Thoracic aorta (tissue), 2 donors: ENCODE measurements at regions not wholly inside any gene's neighbourhood (a gene's known extent, or its start where the extent isn't known, plus 50 kb on each side); places are given as distances from the start of the nearest gene placed in this dataset.

Source experiments
- ATAC-seq: fragments of 150-250 bp; one replicate; pipeline ENCODE4 v1.8.0; 2017; ENCODE audit warnings: low read depth; ENCODE audit not compliant: insufficient number of reproducible peaks, low FRiP score
- DNase-seq: peaks from one replicate; pipeline ENCODE4 v3.0.0-alpha.2; 2020; ENCODE audit warnings: low spot score
- H3K27ac ChIP-seq, 2 donors: fragments of 200-600 bp; sonication (generic); 1 replicate in 1 of 2; 2 replicates in 1 of 2; pipeline ENCODE4 v1.5.1; 2016; ENCODE audit warnings: mild to moderate bottlenecking in 2 of 2, moderate library complexity in 2 of 2
- H3K27me3 ChIP-seq: fragments of 200-600 bp; sonication (generic); replicated peaks from 2 replicates; pipeline ENCODE4 v1.6.0; 2016; ENCODE audit warnings: mild to moderate bottlenecking; ENCODE audit not compliant: insufficient read depth
- H3K36me3 ChIP-seq: fragments of 200-600 bp; sonication (generic); one replicate; pipeline ENCODE4 v1.5.1; 2016
- H3K4me1 ChIP-seq, 2 donors: fragments of 200-600 bp; sonication (generic); 1 replicate in 1 of 2; 2 replicates in 1 of 2; pipeline versions ENCODE4 v1.5.1 to v1.6.0; 2016; ENCODE audit warnings: low read depth in 2 of 2, mild to moderate bottlenecking in 1 of 2; ENCODE audit not compliant: control insufficient read depth in 1 of 2
- H3K4me3 ChIP-seq: fragments of 200-600 bp; sonication (generic); 2 replicates; pipeline ENCODE4 v1.5.1; 2016; ENCODE audit warnings: mild to moderate bottlenecking
- H3K9me3 ChIP-seq: fragments of 200-600 bp; sonication (generic); 2 replicates; pipeline ENCODE4 v1.5.1; 2016
- TF ChIP-seq, protein P1 (sequence below): fragments of 200-600 bp; sonication (generic); IDR thresholded peaks from one replicate; pipeline ENCODE4 v1.5.1; 2019; ENCODE audit warnings: antibody characterized with exemption

DNA sequence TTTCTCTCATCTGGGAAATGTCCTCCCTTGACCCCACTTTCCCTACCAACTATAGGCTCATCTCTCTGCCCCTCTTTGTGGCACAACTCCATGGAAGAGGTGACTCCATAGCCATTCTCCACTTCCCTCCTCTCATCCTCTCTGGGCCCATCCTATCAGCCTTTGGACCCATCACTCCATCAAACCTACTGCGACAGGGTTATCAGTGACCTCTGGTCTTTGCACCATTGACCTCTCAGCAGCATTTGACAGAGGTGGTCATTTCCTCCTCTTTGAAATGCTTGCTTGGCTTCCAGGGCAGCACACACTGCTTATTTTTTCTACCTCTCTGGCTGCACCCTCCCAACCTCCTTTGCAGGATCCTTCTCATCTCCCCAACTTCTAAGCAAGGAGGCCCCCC is 113.1 kb upstream of the SLC25A36 start:
- Histone ChIP-seq H3K4me3 (no peak overlapping the region), H3K27ac (no peak overlapping the region), H3K4me1 (no peaks in the 10 kb centered on the region), H3K27me3 (no peaks in the 10 kb centered on the region), H3K36me3 (no peaks in the 10 kb centered on the region), H3K9me3 (no peaks in the 10 kb centered on the region)
- TF ChIP-seq, protein P1, sequence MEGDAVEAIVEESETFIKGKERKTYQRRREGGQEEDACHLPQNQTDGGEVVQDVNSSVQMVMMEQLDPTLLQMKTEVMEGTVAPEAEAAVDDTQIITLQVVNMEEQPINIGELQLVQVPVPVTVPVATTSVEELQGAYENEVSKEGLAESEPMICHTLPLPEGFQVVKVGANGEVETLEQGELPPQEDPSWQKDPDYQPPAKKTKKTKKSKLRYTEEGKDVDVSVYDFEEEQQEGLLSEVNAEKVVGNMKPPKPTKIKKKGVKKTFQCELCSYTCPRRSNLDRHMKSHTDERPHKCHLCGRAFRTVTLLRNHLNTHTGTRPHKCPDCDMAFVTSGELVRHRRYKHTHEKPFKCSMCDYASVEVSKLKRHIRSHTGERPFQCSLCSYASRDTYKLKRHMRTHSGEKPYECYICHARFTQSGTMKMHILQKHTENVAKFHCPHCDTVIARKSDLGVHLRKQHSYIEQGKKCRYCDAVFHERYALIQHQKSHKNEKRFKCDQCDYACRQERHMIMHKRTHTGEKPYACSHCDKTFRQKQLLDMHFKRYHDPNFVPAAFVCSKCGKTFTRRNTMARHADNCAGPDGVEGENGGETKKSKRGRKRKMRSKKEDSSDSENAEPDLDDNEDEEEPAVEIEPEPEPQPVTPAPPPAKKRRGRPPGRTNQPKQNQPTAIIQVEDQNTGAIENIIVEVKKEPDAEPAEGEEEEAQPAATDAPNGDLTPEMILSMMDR, result no peak
- DNase-seq (no peak), ATAC-seq (no peak)

DNA sequence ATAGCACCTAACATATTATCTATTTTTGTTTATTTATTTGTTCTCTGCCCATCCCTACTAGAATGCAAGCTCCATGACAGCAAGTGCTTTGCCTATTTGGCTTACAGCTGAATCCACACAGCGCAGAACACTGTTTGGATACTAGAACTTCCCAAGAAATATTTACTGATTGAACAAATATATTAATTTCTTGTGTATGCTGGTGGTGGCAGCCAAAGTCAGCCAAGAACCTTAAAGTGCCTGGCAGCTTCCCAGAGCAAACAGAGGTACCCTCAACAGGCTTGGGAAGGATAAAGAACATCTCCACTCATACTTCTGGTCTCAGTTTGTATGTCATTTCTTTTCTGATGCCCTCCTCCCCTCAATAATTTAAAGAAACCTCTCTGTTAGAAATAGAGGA is 111.8 kb upstream of the SLC25A36 start:
- DNase-seq, result no peak
- no peaks in the 10 kb centered on the region for H3K27me3 ChIP-seq
- no peak for ATAC-seq
- no peaks in the 10 kb centered on the region for H3K9me3 ChIP-seq
- H3K4me1 ChIP-seq, result no peaks in the 10 kb centered on the region
- TF ChIP-seq, protein P1, result no peak
- no peaks in the 10 kb centered on the region for H3K36me3 ChIP-seq
- no peak overlapping the region for H3K4me3 ChIP-seq
- H3K27ac ChIP-seq, result no peak overlapping the region

DNA sequence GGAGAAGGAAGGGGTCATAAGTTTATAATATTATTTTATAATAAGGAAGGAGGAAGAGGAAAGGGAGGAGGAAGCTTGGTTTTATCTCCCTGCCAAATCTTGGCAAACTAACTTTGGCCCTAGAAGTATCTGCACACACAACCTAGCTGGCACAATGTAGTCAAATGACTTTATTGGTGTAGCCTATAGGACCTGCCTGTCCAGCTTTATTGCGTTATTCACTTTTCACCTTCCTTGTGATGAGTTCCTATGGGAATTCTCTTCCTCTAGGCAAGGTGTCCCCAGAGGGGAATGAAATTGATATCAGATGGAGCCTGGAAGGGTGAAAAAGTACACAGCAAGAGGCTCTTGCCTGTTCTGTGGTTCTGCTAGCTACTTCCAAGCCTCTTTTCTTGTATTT is 111.2 kb upstream of the SLC25A36 start:
- ATAC-seq, result no peak
- H3K27me3 ChIP-seq, result no peaks in the 10 kb centered on the region
- TF ChIP-seq, protein P1, result no peak

DNA sequence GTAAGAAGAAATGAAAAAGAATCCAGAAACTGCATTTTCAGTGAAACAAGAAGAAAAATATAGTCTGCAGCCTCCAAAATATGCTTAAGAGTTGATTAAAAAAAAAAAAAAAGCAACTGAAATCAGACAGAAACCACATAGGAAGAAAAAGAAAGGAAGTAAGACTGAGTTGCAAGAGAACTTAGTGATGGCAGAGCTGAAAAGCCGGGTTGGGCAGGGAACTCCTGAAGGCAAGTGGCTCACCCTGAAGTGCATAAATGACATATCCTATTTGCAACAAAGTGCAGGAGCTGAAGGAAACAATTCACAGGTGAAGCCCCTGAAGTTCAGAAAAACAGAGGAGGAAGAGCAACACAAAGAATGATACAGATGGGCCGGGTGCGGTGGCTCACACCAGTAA is 108.8 kb upstream of the SLC25A36 start:
- Histone ChIP-seq H3K36me3 (no peaks in the 10 kb centered on the region), H3K27ac (no peak overlapping the region), H3K4me3 (no peak overlapping the region), H3K4me1 (no peaks in the 10 kb centered on the region), H3K9me3 (no peaks in the 10 kb centered on the region), H3K27me3 (no peaks in the 10 kb centered on the region)
- no peak for DNase-seq
- TF ChIP-seq, protein P1, result no peak
- no peak for ATAC-seq

More for the DNA sequence above, 111.2 kb upstream of the SLC25A36 start:
- no peaks in the 10 kb centered on the region for H3K36me3 ChIP-seq
- H3K27ac ChIP-seq, result no peak overlapping the region
- no peak for DNase-seq
- no peak overlapping the region for H3K4me3 ChIP-seq
- no peaks in the 10 kb centered on the region for H3K4me1 ChIP-seq
- no peaks in the 10 kb centered on the region for H3K9me3 ChIP-seq

DNA sequence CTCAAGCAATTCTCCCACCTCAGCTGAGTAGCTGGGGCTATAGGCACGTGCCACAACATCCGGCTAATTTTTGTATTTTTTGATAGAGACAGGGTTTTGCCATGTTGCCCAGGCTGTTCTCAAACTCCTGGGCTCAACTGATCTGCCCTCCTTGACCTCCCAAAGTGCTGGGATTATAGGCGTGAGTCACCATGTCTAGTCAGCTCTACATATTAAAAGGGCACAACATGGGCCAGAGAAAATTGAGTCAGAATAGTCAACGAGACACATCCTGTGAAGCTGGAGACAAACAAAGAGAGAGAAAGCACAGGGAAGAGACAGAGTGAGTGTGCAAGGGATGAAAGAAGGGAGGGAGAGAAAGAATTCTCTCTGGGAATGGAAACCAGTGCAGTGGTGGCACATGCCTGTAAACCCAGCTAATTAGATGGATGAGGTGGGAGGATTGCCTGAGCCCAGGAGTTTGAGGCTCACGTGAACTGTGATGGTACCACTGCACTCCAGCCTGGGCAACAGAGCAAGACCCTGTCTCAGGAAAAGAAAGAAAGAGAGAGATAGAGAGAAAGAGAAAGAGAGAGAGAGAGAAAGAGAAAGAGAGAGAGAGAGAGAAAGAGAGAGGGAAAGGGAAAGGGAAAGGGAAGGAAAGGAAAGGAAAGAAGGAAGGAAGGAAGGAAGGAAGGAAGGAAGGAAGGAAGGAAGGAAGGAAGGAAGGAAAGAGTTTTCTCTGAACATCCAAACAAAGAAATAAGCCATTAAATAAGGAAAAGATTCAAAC is 107.2 kb upstream of the SLC25A36 start:
- Histone ChIP-seq H3K4me1 (no peaks in the 10 kb centered on the region), H3K36me3 (no peaks in the 10 kb centered on the region), H3K9me3 (no peaks in the 10 kb centered on the region), H3K27me3 (no peaks in the 10 kb centered on the region), H3K4me3 (no peak overlapping the region), H3K27ac (no peak overlapping the region)
- no peak for ATAC-seq
- TF ChIP-seq, protein P1, result no peak
- DNase-seq, result no peak
